ENCODE measurements at regions not wholly inside any gene's neighbourhood (a gene's known extent, or its start where the extent isn't known, plus 50 kb on each side); places are given as distances from the start of the nearest gene placed in this dataset.
"Not testable (repeated sequence)": the region's sequence is repeated elsewhere in the genome, so short reads cannot be mapped to it uniquely, and the experiment has no call there.

DNA sequence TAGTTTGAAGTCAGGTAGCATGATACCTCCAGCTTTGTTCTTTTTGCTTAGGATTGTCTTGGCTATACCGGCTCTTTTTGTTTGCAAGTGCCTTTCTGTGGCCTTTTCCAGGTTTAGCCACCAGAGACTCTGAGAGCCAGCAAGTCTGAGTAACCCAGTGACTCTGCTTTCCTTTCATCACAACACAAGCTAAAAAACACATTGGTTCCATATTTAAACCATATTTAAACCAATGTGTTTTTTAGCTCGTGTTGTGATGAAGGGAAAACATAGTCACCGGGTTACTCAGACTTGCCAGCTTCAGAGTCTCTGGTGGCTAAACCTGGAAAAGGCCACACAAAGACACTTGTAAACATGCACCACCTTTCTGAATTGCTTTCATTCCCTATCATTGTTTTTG is 493.3 kb downstream of the NTRK2 start:
- H3K4me3 Mint-ChIP-seq, result no peak overlapping the region
- H3K9me3 ChIP-seq (replicated peaks in 1 of 2; ENCODE audit: control insufficient read depth in 1 of 2, insufficient read depth in 1 of 2, low read length in 2 of 2), result no peaks in the 10 kb centered on the region
- TF ChIP-seq, protein P1, sequence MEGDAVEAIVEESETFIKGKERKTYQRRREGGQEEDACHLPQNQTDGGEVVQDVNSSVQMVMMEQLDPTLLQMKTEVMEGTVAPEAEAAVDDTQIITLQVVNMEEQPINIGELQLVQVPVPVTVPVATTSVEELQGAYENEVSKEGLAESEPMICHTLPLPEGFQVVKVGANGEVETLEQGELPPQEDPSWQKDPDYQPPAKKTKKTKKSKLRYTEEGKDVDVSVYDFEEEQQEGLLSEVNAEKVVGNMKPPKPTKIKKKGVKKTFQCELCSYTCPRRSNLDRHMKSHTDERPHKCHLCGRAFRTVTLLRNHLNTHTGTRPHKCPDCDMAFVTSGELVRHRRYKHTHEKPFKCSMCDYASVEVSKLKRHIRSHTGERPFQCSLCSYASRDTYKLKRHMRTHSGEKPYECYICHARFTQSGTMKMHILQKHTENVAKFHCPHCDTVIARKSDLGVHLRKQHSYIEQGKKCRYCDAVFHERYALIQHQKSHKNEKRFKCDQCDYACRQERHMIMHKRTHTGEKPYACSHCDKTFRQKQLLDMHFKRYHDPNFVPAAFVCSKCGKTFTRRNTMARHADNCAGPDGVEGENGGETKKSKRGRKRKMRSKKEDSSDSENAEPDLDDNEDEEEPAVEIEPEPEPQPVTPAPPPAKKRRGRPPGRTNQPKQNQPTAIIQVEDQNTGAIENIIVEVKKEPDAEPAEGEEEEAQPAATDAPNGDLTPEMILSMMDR (IDR thresholded peaks at IDR 0.05), result no peak
- no peaks in the 10 kb centered on the region for H3K4me1 Mint-ChIP-seq
- WGBS (ENCODE audit: insufficient coverage), result 83% methylated on average over 1 of the region's 3 CpGs
- H3K9ac ChIP-seq (ENCODE audit: insufficient read depth, low read length, poor library complexity, severe bottlenecking), result no peak overlapping the region
- H3K4me1 ChIP-seq (ENCODE audit: control insufficient read depth in 1 of 2, insufficient read depth in 2 of 2, low read length in 2 of 2), result no peaks in the 10 kb centered on the region
- no peaks in the 10 kb centered on the region for H3K36me3 ChIP-seq (replicated peaks in 1 of 2; ENCODE audit: control insufficient read depth in 1 of 2, insufficient read depth in 2 of 2, low read length in 2 of 2)
- no peak overlapping the region for H3K27ac Mint-ChIP-seq
- H3K4me2 ChIP-seq (replicated peaks; ENCODE audit: extremely low read depth, low read length, poor library complexity, severe bottlenecking), result no peak overlapping the region
- H3K79me2 ChIP-seq (ENCODE audit: insufficient read depth, low read length), result no peaks in the 10 kb centered on the region
- H3K9me3 Mint-ChIP-seq, result peaks cover 0 to 11% (median 2%) of the 10 kb centered on the region in 7 donors
- DNase-seq, result no peak
- H3K36me3 Mint-ChIP-seq, result no peaks in the 10 kb centered on the region
- no peak overlapping the region for H3K4me3 ChIP-seq (replicated peaks in 1 of 3; ENCODE audit: low read depth in 2 of 3, low read length in 3 of 3)
- H3K27me3 ChIP-seq (ENCODE audit: control insufficient read depth in 2 of 2, insufficient read depth in 2 of 2, low read length in 2 of 2), result no peaks in the 10 kb centered on the region
- no peak overlapping the region for H3K27ac ChIP-seq (ENCODE audit: low read depth in 1 of 2, low read length in 2 of 2)
- no peaks in the 10 kb centered on the region for H3K27me3 Mint-ChIP-seq (ENCODE audit: low read depth in 3 of 3)
- no peaks in the 10 kb centered on the region for H4K20me1 ChIP-seq (ENCODE audit: insufficient read depth, low read length)
- no peak overlapping the region for H2AFZ ChIP-seq (ENCODE audit: insufficient read depth, low read depth, low read length, poor library complexity, severe bottlenecking)
- intact Hi-C loops (cut with micrococcal nuclease), result no loop called here

DNA sequence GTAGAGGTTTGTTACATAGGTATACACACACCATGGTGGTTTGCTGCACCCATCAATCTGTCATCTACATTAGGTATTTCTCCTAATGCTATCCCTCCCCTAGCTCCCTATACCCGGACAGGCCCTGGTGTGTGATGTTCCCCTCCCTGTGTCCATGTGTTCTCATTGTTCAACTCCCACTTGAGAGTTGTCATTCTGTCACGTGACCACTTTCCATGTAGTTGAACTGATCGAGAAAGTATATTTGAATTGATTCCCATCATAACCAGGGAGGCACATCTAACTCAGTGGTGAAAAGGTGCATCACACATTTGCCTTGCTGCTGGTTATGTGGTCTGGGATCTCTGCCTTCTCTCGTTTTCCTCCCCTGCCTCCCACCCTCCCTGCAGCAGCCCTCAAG is 491.4 kb downstream of the NTRK2 start:
- H4K20me1 ChIP-seq (ENCODE audit: insufficient read depth, low read length); H3K27me3 ChIP-seq (ENCODE audit: control insufficient read depth in 2 of 2, insufficient read depth in 2 of 2, low read length in 2 of 2); H3K27ac Mint-ChIP-seq; H3K27me3 Mint-ChIP-seq (ENCODE audit: low read depth in 3 of 3); H3K9me3 ChIP-seq (replicated peaks in 1 of 2; ENCODE audit: control insufficient read depth in 1 of 2, insufficient read depth in 1 of 2, low read length in 2 of 2); H2AFZ ChIP-seq (ENCODE audit: insufficient read depth, low read depth, low read length, poor library complexity, severe bottlenecking); DNase-seq; H3K4me1 ChIP-seq (ENCODE audit: control insufficient read depth in 1 of 2, insufficient read depth in 2 of 2, low read length in 2 of 2); H3K27ac ChIP-seq (ENCODE audit: low read depth in 1 of 2, low read length in 2 of 2); H3K36me3 Mint-ChIP-seq; H3K79me2 ChIP-seq (ENCODE audit: insufficient read depth, low read length); H3K9ac ChIP-seq (ENCODE audit: insufficient read depth, low read length, poor library complexity, severe bottlenecking); H3K4me1 Mint-ChIP-seq; H3K4me3 ChIP-seq (replicated peaks in 1 of 3; ENCODE audit: low read depth in 2 of 3, low read length in 3 of 3); intact Hi-C loops (cut with micrococcal nuclease); H3K9me3 Mint-ChIP-seq; H3K4me2 ChIP-seq (replicated peaks; ENCODE audit: extremely low read depth, low read length, poor library complexity, severe bottlenecking); H3K4me3 Mint-ChIP-seq; H3K36me3 ChIP-seq (replicated peaks in 1 of 2; ENCODE audit: control insufficient read depth in 1 of 2, insufficient read depth in 2 of 2, low read length in 2 of 2): not testable (repeated sequence)
- no CpG with 5 or more reads among the region's 4 CpGs for WGBS (ENCODE audit: insufficient coverage)

All from CD14-positive monocyte (primary cell).